Stimulated activated CD8-positive, alpha-beta memory T cell treated with anti-CD3 and anti-CD28 coated beads, Interleukin-12 subunit alpha, Interleukin-12 subunit beta, amount 100 ng/mL, for 4 hours (primary cell): ENCODE measurements at regions not wholly inside any gene's neighbourhood (a gene's known extent, or its start where the extent isn't known, plus 50 kb on each side); places are given as distances from the start of the nearest gene placed in this dataset.
A peak's percentile ranks its signal among the peaks of the same experiment; 100 is the strongest.

Experiments used
- DNase-seq: peaks from one replicate; pipeline ENCODE4 v3.0.0-alpha.2; 2020; ENCODE audit warnings: low read depth

DNA sequence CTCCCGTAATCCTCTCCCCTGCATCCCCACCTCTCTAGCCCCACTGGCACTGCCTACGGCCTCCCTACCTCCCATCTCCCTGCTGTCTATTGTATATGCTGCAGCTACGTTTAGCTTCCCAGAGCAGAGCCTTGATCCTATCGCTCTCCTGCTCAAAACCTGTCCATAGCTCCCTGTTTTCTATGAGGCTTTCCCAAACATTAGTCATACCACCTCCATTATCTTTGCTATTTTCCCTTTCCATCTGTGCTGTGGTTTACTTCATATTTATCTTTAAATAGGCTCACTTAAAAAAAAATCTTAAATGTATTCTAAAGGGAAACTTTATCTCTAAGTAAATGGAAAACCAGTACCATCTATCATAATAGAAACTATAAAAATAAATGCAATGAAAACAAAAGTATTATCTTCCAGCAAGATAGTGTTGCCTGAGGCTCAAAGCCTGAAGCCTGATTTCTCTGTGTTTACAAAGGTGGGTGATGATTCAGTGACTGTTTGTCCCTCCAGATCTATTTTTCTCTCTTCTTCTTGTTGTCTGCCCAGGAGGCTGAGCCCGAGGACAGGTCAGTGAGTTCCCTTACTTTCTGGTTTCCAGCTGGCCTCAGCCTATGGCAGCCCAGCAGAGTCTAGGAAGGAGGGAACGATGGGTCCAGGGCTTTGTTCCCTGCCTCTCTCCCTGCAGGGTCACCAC is 397.1 kb upstream of the CFAP20DC start:
- no peak for DNase-seq

GRCh38 chr3:59444676-59445075 is 394.9 kb upstream of the CFAP20DC start:
- DNase-seq, result no peak

DNA sequence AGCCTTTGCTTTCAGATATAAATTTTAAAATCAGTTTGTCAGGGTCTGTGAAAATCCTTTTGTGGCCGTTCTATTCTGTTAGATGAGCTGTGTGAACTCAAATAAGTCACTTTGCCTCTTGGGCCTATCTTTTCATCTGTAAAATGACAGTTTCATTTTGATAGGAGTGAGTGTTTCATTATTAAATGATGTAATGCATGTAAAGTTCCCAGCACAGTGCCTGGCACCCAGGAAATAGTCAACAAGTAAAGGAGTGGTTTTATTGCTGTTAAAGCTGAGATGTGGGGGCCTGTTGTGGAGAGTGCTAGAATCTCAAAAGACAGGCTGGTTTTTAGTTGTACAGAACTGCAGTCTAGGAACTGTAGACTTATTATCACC is 394.5 kb upstream of the CFAP20DC start:
- no peak for DNase-seq

GRCh38 chr3:59443618-59444293 is 393.9 kb upstream of the CFAP20DC start:
- DNase-seq, result no peak

DNA sequence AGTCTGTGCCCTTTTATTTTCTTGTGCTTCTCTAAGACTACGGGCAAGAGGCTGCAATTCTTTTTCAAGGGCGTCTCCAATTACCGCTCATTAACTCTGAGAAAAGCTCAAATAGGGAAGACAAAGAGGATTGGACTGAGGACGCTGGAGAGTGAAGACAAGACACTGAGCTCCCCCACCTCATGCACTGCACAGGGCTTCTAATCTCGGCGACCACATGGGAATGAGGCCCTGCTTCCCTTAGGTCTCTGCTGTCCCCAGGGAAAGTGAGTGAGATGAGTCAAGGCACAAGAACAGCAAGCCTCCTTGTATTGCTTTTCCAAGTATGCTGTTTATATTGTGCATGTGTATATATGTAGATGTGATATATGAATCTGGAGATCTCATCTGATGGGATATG is 392.2 kb upstream of the CFAP20DC start:
- DNase-seq, result no peak

DNA sequence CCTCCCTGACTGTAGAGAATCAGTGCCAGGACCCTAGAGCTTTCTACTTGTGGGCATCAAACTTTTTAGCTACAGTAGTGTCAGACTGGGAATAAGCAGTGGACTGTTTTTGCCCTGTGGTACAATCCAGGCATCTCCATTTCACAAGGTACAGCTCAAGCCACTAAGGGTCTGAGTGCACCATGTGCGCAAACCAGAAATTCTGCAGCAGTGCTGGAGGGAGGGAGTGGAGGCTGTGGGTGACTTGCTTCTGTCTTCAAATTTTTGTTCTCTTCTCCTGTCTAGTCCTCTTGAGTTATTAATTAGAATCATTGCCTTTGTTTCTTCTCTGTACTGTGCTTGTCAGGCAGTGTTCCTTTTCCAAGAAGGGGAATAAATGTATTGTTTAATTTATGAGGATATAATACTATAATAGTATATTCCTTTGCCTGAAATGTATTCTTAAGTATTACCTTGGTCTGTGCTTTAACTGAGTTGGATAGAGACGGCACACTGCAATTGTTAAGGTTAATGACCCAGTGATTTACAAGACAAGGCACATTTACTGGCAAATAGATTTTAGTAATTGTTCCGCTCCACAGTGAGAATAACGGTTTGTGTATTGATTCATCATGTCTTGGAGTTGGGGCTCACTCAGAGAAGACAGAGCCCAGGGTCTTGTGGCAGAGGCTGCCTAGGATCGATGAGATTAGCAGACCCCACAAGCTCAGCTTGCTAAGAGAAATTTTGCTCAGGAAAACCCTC is 390.6 kb upstream of the CFAP20DC start:
- no peak for DNase-seq

- no peak for DNase-seq
Measured at GRCh38 chr3:59438492-59438891, 388.7 kb upstream of the CFAP20DC start.

DNA sequence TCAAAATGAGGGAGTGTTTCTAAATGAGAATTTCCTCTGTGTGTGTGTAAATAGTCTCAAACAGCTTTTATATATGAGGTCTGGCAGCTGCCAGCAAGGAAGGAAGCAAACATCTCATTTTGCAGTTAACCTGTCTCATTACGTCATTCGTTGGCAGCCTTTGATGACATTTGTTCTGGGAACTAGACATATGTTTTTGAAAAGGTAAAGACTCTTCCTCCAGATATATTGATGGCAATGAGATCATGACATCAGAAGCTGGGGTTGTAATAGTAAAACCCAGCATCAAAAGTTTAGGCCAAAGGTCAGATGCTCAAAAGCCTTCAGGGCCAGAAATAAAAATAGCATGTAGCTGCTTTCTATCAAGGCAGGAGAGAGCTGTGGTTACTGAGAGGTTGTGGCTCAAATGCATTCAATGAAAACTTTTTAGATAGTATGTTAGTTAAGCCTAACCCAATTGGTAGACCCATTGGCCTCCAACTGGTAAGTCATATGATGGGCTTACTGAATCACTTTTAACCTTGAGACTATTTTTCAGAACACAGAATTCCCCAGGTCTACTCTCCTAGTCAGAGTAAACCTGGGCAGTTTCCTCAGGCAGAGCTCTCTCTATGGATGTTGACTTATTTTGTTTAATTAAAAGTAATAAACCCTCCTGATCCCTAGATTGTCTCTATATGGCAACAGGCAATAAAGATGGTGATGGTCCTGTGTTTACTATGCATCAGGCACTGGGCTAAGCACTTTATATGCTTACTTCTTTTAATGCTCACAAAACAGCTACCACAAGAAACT is 386.5 kb upstream of the CFAP20DC start:
- no peak for DNase-seq

DNA sequence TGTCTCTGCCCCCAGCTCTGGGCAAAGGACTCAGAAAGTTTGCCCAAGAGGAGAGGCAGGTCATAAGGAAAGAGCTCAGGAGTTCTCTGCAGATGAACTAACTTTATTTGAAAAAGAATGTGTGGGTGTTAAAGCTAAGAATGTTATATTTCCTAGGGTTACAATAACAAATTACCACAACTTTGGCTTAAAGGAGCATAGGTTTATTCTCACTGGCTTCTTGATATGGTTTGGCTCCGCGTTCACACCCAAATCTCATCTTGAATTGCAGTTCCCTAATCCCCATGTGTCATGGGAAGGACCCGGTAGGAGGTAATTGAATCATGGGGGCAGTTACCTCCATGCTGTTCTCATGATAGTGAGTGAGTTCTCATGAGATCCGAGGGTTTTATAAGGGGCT is 383.7 kb upstream of the CFAP20DC start:
- DNase-seq, result no peak

GRCh38 chr3:59432665-59433064 is 382.8 kb upstream of the CFAP20DC start:
- DNase-seq, result no peak

- DNase-seq, result no peak
Measured at GRCh38 chr3:59430341-59430740, 380.5 kb upstream of the CFAP20DC start.

DNA sequence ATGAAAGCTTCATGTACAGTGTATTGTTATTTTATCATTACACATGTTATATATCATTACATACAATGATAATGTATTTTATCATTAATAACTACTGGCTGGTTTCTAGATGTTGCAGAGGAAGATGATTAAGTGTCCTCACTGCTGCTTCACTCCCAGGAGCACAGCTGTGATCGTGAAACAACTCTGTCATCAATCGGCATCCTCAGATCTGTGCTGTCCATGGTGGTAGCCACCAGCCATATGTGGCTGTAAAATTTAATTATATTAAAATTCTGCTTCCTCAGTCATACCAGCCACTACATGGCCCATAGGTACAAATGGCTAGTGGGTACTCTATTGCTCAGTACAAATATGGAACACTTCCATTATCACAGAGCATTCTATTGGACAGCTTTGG is 379.4 kb upstream of the CFAP20DC start:
- no peak for DNase-seq

GRCh38 chr3:59426821-59427565 is 377.2 kb upstream of the CFAP20DC start:
- no peak for DNase-seq

DNA sequence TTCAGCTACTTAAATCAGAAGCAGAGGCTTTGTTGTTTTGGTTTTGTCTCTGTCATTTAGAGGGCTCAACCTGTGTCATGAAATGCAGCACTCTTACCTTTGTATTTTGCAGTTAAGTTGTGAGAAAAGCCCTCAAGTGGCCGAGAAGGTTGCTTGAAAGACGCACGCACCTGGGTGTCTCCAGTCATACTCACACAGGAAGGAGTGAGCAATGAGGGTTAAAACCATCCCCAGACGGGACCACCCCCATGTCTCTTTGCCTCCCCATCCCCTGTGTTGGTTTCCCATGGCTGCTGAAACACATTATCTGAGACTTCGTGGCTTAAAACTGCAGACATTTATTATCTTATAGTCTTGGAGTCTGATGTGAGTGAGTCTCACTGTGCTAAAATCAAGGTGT is 376.1 kb upstream of the CFAP20DC start:
- DNase-seq, result peak; percentile 19

DNA sequence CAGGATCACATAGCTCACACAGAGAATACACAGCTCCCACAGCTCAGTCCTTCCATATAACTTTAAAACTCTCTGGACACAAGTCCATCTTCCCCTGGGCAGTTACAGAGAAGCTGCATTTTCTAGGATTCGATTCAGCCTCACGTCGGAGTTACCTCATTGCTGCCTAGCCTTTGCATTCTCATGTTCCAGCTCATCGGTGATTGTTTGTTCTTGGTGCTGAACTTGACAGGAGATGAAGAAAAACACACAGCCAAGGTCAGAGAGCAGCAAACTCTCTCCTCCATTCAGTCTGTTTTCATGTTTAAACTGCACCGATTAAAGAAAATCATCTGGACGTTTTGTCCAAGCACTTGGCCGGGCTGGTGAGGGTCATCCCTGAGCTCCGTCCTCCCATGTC is 375.5 kb upstream of the CFAP20DC start:
- DNase-seq, result no peak

GRCh38 chr3:59424268-59425010 is 374.6 kb upstream of the CFAP20DC start:
- DNase-seq, result no peak

- DNase-seq, result no peak
Measured at GRCh38 chr3:59423707-59424106, 373.9 kb upstream of the CFAP20DC start.

GRCh38 chr3:59422312-59422711 is 372.5 kb upstream of the CFAP20DC start:
- DNase-seq, result no peak

DNA sequence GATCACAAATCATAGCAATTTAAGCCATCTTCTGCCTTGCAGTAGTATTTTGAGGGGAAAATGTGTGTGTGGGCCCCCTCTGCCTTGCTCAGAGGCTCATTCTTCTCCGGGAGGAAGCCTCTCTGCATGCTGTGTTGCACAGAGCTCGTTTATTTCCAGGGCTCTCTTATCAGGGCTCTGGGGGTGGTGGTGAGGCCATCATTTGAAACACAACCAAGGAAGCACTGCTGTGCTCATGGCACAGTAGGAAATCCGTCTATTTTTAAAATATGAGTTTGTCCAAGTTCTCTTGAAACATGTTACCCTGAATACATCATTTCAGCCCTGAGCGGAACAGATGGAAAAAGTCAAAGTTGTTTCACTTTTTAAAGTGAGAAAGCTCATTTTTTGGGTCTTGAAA is 369.0 kb upstream of the CFAP20DC start:
- no peak for DNase-seq

DNA sequence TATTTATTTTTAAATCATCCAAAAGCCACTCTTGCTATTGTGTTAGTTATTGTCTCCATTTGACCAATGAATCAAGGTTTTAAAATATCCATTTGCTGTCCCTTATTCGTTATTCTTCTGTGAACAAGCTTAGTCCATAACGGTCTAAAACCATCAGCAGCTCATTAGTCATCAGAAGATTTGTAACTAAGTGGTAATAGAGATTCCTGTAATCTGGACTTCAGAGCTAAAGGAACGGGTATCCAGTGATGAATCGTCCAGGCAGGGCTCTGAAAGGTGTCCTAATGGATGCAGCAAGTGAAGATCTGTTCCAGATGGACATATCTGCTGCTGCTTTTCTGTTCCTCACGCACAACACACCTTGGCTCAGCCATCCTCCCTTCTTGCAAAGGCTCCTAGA is 362.7 kb upstream of the CFAP20DC start:
- DNase-seq, result no peak

DNA sequence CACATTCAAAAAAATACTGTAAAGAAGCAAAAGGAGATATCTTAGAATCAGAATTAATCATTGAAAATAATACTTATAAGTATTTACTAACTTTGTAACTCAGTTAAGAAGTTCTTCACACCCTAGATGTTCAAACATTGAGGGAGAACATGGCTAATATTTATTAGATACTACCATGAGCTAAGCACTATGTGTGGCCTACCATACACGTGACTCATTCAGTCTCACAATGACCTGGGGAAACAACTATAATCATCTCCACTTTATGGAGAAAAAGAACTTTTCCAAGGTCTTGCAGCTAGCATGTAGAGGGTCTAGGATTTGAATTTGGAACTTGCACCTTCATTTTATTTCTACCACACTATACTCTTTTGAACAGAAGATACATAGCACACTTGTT is 361.9 kb upstream of the CFAP20DC start:
- DNase-seq, result no peak
